HPDE6-E6E7 (cell line): ENCODE measurements at regions not wholly inside any gene's neighbourhood (a gene's known extent, or its start where the extent isn't known, plus 50 kb on each side); places are given as distances from the start of the nearest gene placed in this dataset.

ENCODE experiments used
- DNase-seq: peaks from one replicate; pipeline ENCODE4 v3.0.0; 2011; ENCODE audit warnings: missing footprints; ENCODE audit errors: extremely low spot score

- DNase-seq: no peak
Observed at GRCh38 chr2:220424561-220424960, 797.1 kb downstream of the SLC4A3 start.

- DNase-seq: no peak
Observed at GRCh38 chr2:220432645-220433044, 805.2 kb downstream of the SLC4A3 start.

GRCh38 chr2:220433131-220433530 is 805.7 kb downstream of the SLC4A3 start:
- DNase-seq: no peak

- no peak for DNase-seq
Observed at GRCh38 chr2:220434385-220434784, 807.0 kb downstream of the SLC4A3 start.

- no peak for DNase-seq
Observed at GRCh38 chr2:220437938-220438337, 810.5 kb downstream of the SLC4A3 start.

- DNase-seq: no peak
Observed at GRCh38 chr2:220440731-220441130, 813.3 kb downstream of the SLC4A3 start.

- DNase-seq: no peak
Observed at GRCh38 chr2:220441404-220441803, 814.0 kb downstream of the SLC4A3 start.

GRCh38 chr2:220442012-220442411 is 814.6 kb downstream of the SLC4A3 start:
- DNase-seq: no peak

- no peak for DNase-seq
Observed at GRCh38 chr2:220445429-220446105, 818.1 kb downstream of the SLC4A3 start.

GRCh38 chr2:220446106-220446712 is 818.8 kb downstream of the SLC4A3 start:
- DNase-seq: no peak

- DNase-seq: no peak
Observed at GRCh38 chr2:220450846-220451245, 823.4 kb downstream of the SLC4A3 start.

- no peak for DNase-seq
Observed at GRCh38 chr2:220451438-220451837, 824.0 kb downstream of the SLC4A3 start.

GRCh38 chr2:220452561-220452960 is 825.1 kb downstream of the SLC4A3 start:
- DNase-seq: no peak

- no peak for DNase-seq
Observed at GRCh38 chr2:220455351-220455990, 828.0 kb downstream of the SLC4A3 start.

GRCh38 chr2:220458051-220458450 is 830.6 kb downstream of the SLC4A3 start:
- no peak for DNase-seq

GRCh38 chr2:220460257-220460985 is 833.0 kb downstream of the SLC4A3 start:
- DNase-seq: no peak

- no peak for DNase-seq
Observed at GRCh38 chr2:220463876-220464275, 836.4 kb downstream of the SLC4A3 start.

GRCh38 chr2:220465700-220466099 is 838.3 kb downstream of the SLC4A3 start:
- DNase-seq: no peak

GRCh38 chr2:220466251-220466691 is 838.8 kb downstream of the SLC4A3 start:
- DNase-seq: no peak

GRCh38 chr2:220469201-220469600 is 841.8 kb downstream of the SLC4A3 start:
- no peak for DNase-seq

GRCh38 chr2:220473611-220474010 is 846.2 kb downstream of the SLC4A3 start:
- no peak for DNase-seq

GRCh38 chr2:220476877-220477276 is 849.4 kb downstream of the SLC4A3 start:
- DNase-seq: no peak
